Stimulated activated naive B cell treated with anti-CD40 and anti-IgM and Interleukin-4, amounts not matched to agents 10 μg/mL and 1 μg/mL and 100 μg/mL, for 72 hours (primary cell): ENCODE measurements at regions not wholly inside any gene's neighbourhood (a gene's known extent, or its start where the extent isn't known, plus 50 kb on each side); places are given as distances from the start of the nearest gene placed in this dataset.
"Not testable (repeated sequence)": the region's sequence is repeated elsewhere in the genome, so short reads cannot be mapped to it uniquely, and the experiment has no call there.

Source experiments
- ATAC-seq, 2 donors: fragments of 150-1000 bp; cut with Tn5 transposase; replicated peaks; 2 replicates each; pipeline ENCODE4 v1.10.0; 2021; ENCODE audit warnings: moderate library complexity in 1 of 2
- DNase-seq: peaks from one replicate; pipeline ENCODE4 v3.0.0; 2021
- H3K27ac Mint-ChIP-seq: one replicate; pipeline ENCODE4 v1.8.0; 2022; ENCODE audit warnings: mild to moderate bottlenecking, mixed read lengths
- H3K27me3 Mint-ChIP-seq, 2 donors: one replicate each; pipeline ENCODE4 v1.8.0; 2022; ENCODE audit warnings: mixed read lengths in 2 of 2
- H3K36me3 Mint-ChIP-seq, 2 donors: one replicate each; pipeline ENCODE4 v1.8.0; 2022; ENCODE audit warnings: mixed read lengths in 2 of 2, mild to moderate bottlenecking in 1 of 2
- H3K4me1 Mint-ChIP-seq, 2 donors: one replicate each; pipeline ENCODE4 v1.8.0; 2022; ENCODE audit warnings: mixed read lengths in 2 of 2, mild to moderate bottlenecking in 1 of 2
- H3K4me3 Mint-ChIP-seq, 2 donors: one replicate each; pipeline ENCODE4 v1.8.0; 2022; ENCODE audit warnings: mild to moderate bottlenecking in 2 of 2, mixed read lengths in 2 of 2, moderate library complexity in 1 of 2
- H3K9me3 Mint-ChIP-seq, 2 donors: one replicate each; pipeline ENCODE4 v1.8.0; 2022; ENCODE audit warnings: mixed read lengths in 2 of 2, mild to moderate bottlenecking in 1 of 2

GRCh38 chr5:85896514-85896913 lies 721.2 kb upstream of the COX7C start:
- ATAC-seq (no peak), DNase-seq (no peak)
- H3K9me3 Mint-ChIP-seq, result peaks cover 0 to 2% of the 10 kb centered on the region in 2 donors
- no peak overlapping the region for H3K4me3 Mint-ChIP-seq
- no peaks in the 10 kb centered on the region for H3K27me3 Mint-ChIP-seq
- no peaks in the 10 kb centered on the region for H3K36me3 Mint-ChIP-seq
- no peaks in the 10 kb centered on the region for H3K4me1 Mint-ChIP-seq
- no peak overlapping the region for H3K27ac Mint-ChIP-seq

- H3K4me1 Mint-ChIP-seq, result no peaks in the 10 kb centered on the region
- H3K9me3 Mint-ChIP-seq, result peaks cover 0 to 4% of the 10 kb centered on the region in 2 donors
- no peak for ATAC-seq
- H3K27ac Mint-ChIP-seq, result no peak overlapping the region
- no peak overlapping the region for H3K4me3 Mint-ChIP-seq
- no peak for DNase-seq
- no peaks in the 10 kb centered on the region for H3K27me3 Mint-ChIP-seq
- no peaks in the 10 kb centered on the region for H3K36me3 Mint-ChIP-seq
Observed at GRCh38 chr5:85906460-85906859, 711.3 kb upstream of the COX7C start.

- Mint-ChIP-seq H3K9me3 (peaks cover 0 to 7% of the 10 kb centered on the region in 2 donors), H3K27ac (no peak overlapping the region), H3K4me3 (no peak overlapping the region), H3K27me3 (no peaks in the 10 kb centered on the region), H3K36me3 (no peaks in the 10 kb centered on the region), H3K4me1 (no peaks in the 10 kb centered on the region)
- DNase-seq (no peak), ATAC-seq (no peak)
Observed at GRCh38 chr5:85910335-85910734, 707.4 kb upstream of the COX7C start.

GRCh38 chr5:85920984-85921383 lies 696.8 kb upstream of the COX7C start:
- Mint-ChIP-seq H3K27ac (no peak overlapping the region), H3K4me1 (no peaks in the 10 kb centered on the region), H3K4me3 (no peak overlapping the region), H3K27me3 (no peaks in the 10 kb centered on the region), H3K9me3 (peaks cover 9 to 11% of the 10 kb centered on the region in 2 donors), H3K36me3 (no peaks in the 10 kb centered on the region)
- ATAC-seq (no peak), DNase-seq (no peak)

GRCh38 chr5:85921590-85921989 lies 696.2 kb upstream of the COX7C start:
- Mint-ChIP-seq H3K4me3 (no peak overlapping the region), H3K27ac (no peak overlapping the region), H3K9me3 (peaks cover 9 to 11% of the 10 kb centered on the region in 2 donors), H3K36me3 (no peaks in the 10 kb centered on the region), H3K4me1 (no peaks in the 10 kb centered on the region), H3K27me3 (no peaks in the 10 kb centered on the region)
- DNase-seq (no peak), ATAC-seq (no peak)

GRCh38 chr5:85927632-85928031 lies 690.1 kb upstream of the COX7C start:
- no peaks in the 10 kb centered on the region for H3K27me3 Mint-ChIP-seq
- H3K4me1 Mint-ChIP-seq, result no peaks in the 10 kb centered on the region

GRCh38 chr5:85929713-85930112 lies 688.0 kb upstream of the COX7C start:
- no peak overlapping the region for H3K27ac Mint-ChIP-seq
- no peaks in the 10 kb centered on the region for H3K4me1 Mint-ChIP-seq
- no peaks in the 10 kb centered on the region for H3K27me3 Mint-ChIP-seq
- H3K36me3 Mint-ChIP-seq, result no peaks in the 10 kb centered on the region
- peaks cover 7% of the 10 kb centered on the region in 2 donors for H3K9me3 Mint-ChIP-seq
- H3K4me3 Mint-ChIP-seq, result no peak overlapping the region
- no peak for ATAC-seq
- no peak for DNase-seq

More at GRCh38 chr5:85927632-85928031, 690.1 kb upstream of the COX7C start:
- Mint-ChIP-seq H3K9me3 (peaks cover 16% of the 10 kb centered on the region in 2 donors), H3K27ac (no peak overlapping the region), H3K36me3 (no peaks in the 10 kb centered on the region), H3K4me3 (no peak overlapping the region)
- ATAC-seq (no peak), DNase-seq (no peak)

- H3K4me1 Mint-ChIP-seq, result no peaks in the 10 kb centered on the region
- peaks cover 7% of the 10 kb centered on the region in 2 donors for H3K9me3 Mint-ChIP-seq
- H3K36me3 Mint-ChIP-seq, result no peaks in the 10 kb centered on the region
- no peak for ATAC-seq
- H3K27ac Mint-ChIP-seq, result no peak overlapping the region
- no peak for DNase-seq
- H3K27me3 Mint-ChIP-seq, result no peaks in the 10 kb centered on the region
- no peak overlapping the region for H3K4me3 Mint-ChIP-seq
Observed at GRCh38 chr5:85931220-85931619, 686.5 kb upstream of the COX7C start.

GRCh38 chr5:85938201-85938600 lies 679.5 kb upstream of the COX7C start:
- DNase-seq (no peak), ATAC-seq (no peak)
- Mint-ChIP-seq H3K9me3 (peaks cover 0 to 4% of the 10 kb centered on the region in 2 donors), H3K27me3 (no peaks in the 10 kb centered on the region), H3K4me1 (no peaks in the 10 kb centered on the region), H3K27ac (no peak overlapping the region), H3K36me3 (no peaks in the 10 kb centered on the region), H3K4me3 (no peak overlapping the region)

GRCh38 chr5:85951707-85952210 lies 666.0 kb upstream of the COX7C start:
- Mint-ChIP-seq H3K9me3 (peaks cover 0 to 2% of the 10 kb centered on the region in 2 donors), H3K27ac (no peak overlapping the region), H3K27me3 (no peaks in the 10 kb centered on the region), H3K36me3 (no peaks in the 10 kb centered on the region), H3K4me3 (no peak overlapping the region), H3K4me1 (no peaks in the 10 kb centered on the region)
- ATAC-seq (no peak), DNase-seq (no peak)

- Mint-ChIP-seq H3K9me3 (peaks cover 0 to 2% of the 10 kb centered on the region in 2 donors), H3K27me3 (no peaks in the 10 kb centered on the region)
- ATAC-seq, result no peak
Observed at GRCh38 chr5:85952680-85953079, 665.1 kb upstream of the COX7C start.

GRCh38 chr5:85967681-85968080 lies 650.1 kb upstream of the COX7C start:
- no peaks in the 10 kb centered on the region for H3K27me3 Mint-ChIP-seq

More at GRCh38 chr5:85952680-85953079, 665.1 kb upstream of the COX7C start:
- DNase-seq, result no peak
- Mint-ChIP-seq H3K4me3 (no peak overlapping the region), H3K36me3 (no peaks in the 10 kb centered on the region), H3K4me1 (no peaks in the 10 kb centered on the region), H3K27ac (no peak overlapping the region)

GRCh38 chr5:85972539-85972938 lies 645.2 kb upstream of the COX7C start:
- no peak overlapping the region for H3K27ac Mint-ChIP-seq
- H3K9me3 Mint-ChIP-seq, result no peaks in the 10 kb centered on the region
- DNase-seq (no peak), ATAC-seq (no peak)
- no peak overlapping the region for H3K4me3 Mint-ChIP-seq
- no peaks in the 10 kb centered on the region for H3K27me3 Mint-ChIP-seq
- H3K4me1 Mint-ChIP-seq, result no peaks in the 10 kb centered on the region
- no peaks in the 10 kb centered on the region for H3K36me3 Mint-ChIP-seq

More at GRCh38 chr5:85967681-85968080, 650.1 kb upstream of the COX7C start:
- ATAC-seq, result no peak
- H3K36me3 Mint-ChIP-seq, result no peaks in the 10 kb centered on the region
- DNase-seq, result no peak
- H3K27ac Mint-ChIP-seq, result no peak overlapping the region
- no peaks in the 10 kb centered on the region for H3K9me3 Mint-ChIP-seq
- no peaks in the 10 kb centered on the region for H3K4me1 Mint-ChIP-seq
- H3K4me3 Mint-ChIP-seq, result no peak overlapping the region

GRCh38 chr5:85985167-85985566 lies 632.6 kb upstream of the COX7C start:
- no peak for ATAC-seq
- peaks cover 2 to 3% of the 10 kb centered on the region in 2 donors for H3K9me3 Mint-ChIP-seq
- no peaks in the 10 kb centered on the region for H3K4me1 Mint-ChIP-seq

GRCh38 chr5:85990998-85991397 lies 626.7 kb upstream of the COX7C start:
- Mint-ChIP-seq H3K36me3 (no peaks in the 10 kb centered on the region), H3K27ac (no peak overlapping the region), H3K4me1 (no peaks in the 10 kb centered on the region), H3K4me3 (no peak overlapping the region), H3K9me3 (peaks cover 11% of the 10 kb centered on the region in 2 donors), H3K27me3 (no peaks in the 10 kb centered on the region)
- ATAC-seq (no peak), DNase-seq (no peak)

More at GRCh38 chr5:85985167-85985566, 632.6 kb upstream of the COX7C start:
- H3K4me3 Mint-ChIP-seq, result no peak overlapping the region
- no peaks in the 10 kb centered on the region for H3K36me3 Mint-ChIP-seq
- no peak overlapping the region for H3K27ac Mint-ChIP-seq
- no peak for DNase-seq
- no peaks in the 10 kb centered on the region for H3K27me3 Mint-ChIP-seq

GRCh38 chr5:85994653-85995052 lies 623.1 kb upstream of the COX7C start:
- H3K9me3 Mint-ChIP-seq, result peaks cover 10 to 18% of the 10 kb centered on the region in 2 donors
- ATAC-seq, H3K4me1 Mint-ChIP-seq, H3K27ac Mint-ChIP-seq, DNase-seq, H3K27me3 Mint-ChIP-seq, H3K4me3 Mint-ChIP-seq, H3K36me3 Mint-ChIP-seq: not testable (repeated sequence)
